ENCODE measurements at regions not wholly inside any gene's neighbourhood (a gene's known extent, or its start where the extent isn't known, plus 50 kb on each side); places are given as distances from the start of the nearest gene placed in this dataset.

DNA sequence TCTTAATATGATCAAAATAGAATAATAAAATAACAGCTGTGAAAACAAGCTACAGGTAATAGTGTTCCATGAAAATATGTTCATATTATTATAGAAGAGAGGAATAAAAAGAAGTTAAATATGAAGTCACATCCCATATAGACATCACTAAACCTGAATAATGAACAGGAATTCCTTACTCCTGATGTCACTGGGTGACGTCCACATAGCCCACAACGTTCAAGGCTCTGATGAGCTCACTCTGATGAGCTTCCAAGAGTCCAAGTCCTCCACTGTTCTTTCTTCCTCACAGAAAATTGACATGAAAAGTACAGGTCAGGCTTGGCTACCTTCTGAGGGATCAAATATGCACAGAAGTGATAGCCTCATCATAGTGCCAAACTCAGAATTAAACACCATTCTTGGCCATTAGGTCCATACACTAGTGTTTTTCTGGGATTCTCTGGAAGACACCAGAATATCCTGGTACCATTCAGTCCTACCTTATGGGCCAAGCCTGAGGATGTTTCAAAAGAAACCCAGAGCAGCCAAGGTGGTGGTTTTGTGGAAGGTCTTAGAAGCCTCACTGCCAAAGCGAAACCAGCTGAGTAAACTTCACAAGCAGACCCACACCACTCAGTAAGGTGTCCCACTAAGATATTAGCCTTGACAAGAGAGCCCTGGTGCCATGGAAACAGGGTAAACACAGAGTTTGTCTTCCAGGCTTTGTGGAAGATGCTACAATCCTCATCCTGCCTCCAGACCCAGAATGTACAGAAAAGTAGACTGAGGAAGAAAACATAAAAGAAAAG lies 138.4 kb upstream of the HHIP start (continued):
- TF ChIP-seq, protein P1, sequence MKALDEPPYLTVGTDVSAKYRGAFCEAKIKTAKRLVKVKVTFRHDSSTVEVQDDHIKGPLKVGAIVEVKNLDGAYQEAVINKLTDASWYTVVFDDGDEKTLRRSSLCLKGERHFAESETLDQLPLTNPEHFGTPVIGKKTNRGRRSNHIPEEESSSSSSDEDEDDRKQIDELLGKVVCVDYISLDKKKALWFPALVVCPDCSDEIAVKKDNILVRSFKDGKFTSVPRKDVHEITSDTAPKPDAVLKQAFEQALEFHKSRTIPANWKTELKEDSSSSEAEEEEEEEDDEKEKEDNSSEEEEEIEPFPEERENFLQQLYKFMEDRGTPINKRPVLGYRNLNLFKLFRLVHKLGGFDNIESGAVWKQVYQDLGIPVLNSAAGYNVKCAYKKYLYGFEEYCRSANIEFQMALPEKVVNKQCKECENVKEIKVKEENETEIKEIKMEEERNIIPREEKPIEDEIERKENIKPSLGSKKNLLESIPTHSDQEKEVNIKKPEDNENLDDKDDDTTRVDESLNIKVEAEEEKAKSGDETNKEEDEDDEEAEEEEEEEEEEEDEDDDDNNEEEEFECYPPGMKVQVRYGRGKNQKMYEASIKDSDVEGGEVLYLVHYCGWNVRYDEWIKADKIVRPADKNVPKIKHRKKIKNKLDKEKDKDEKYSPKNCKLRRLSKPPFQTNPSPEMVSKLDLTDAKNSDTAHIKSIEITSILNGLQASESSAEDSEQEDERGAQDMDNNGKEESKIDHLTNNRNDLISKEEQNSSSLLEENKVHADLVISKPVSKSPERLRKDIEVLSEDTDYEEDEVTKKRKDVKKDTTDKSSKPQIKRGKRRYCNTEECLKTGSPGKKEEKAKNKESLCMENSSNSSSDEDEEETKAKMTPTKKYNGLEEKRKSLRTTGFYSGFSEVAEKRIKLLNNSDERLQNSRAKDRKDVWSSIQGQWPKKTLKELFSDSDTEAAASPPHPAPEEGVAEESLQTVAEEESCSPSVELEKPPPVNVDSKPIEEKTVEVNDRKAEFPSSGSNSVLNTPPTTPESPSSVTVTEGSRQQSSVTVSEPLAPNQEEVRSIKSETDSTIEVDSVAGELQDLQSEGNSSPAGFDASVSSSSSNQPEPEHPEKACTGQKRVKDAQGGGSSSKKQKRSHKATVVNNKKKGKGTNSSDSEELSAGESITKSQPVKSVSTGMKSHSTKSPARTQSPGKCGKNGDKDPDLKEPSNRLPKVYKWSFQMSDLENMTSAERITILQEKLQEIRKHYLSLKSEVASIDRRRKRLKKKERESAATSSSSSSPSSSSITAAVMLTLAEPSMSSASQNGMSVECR (CRISPR knock-in tag; IDR thresholded peaks at IDR 0.05; ENCODE audit: borderline replicate concordance): no peak

DNA sequence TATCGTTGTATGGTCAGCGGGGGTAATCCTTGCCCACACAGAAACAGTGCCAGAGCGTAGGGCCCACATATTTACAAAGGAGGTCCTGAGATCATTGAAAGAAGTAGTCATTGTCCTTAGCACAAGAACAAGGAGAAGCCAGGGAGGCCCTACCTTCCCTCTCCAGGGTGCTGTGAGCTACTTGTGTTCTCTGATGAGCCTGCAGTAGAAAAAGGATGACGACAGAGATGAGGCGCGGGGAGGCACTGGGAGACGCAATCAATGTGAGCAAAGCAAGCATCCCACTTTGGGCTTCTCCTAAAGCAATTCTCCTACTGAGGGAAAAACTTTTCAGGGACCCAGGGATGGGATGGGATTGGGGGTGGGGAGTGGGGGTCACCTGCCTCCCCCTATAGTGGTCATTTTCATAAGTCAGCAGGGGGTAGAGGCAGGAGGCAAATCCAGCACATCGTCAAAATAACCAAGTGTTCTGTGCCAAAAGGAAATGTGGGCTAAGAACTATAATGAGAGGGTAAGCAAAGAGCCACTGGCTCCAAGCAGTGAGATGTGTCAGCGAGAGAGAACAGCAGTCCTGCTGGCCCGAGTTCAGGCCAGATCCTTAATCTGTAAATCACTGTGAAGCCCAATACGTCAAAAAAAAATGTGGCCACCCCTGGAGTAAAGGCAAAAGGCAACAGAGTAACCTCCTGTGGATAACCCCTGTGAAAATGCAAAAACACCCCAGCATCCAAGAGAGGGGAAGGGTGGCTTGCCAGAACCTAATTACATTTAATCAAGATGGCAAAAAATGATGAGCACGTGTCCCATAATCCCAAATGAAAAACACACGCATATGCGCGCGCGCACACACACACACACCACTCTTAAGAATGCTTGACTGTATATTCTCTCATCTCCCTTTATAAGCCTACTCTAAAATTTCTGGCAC lies 136.6 kb upstream of the HHIP start:
- ATAC-seq: peak; percentile 59
- no peak for DNase-seq (ENCODE audit: low spot score)
- Mint-ChIP-seq H3K27ac (no peak overlapping the region), H3K27me3 (ENCODE audit: low read depth) (no peaks in the 10 kb centered on the region), H3K4me1 (peaks cover 7% of the 10 kb centered on the region), H3K36me3 (no peaks in the 10 kb centered on the region), H3K9me3 (no peaks in the 10 kb centered on the region), H3K4me3 (no peak overlapping the region)
- TF ChIP-seq, protein P2, sequence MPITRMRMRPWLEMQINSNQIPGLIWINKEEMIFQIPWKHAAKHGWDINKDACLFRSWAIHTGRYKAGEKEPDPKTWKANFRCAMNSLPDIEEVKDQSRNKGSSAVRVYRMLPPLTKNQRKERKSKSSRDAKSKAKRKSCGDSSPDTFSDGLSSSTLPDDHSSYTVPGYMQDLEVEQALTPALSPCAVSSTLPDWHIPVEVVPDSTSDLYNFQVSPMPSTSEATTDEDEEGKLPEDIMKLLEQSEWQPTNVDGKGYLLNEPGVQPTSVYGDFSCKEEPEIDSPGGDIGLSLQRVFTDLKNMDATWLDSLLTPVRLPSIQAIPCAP (CRISPR knock-in tag; IDR thresholded peaks at IDR 0.05): no peak
- TF ChIP-seq ZBTB21 (CRISPR knock-in tag; IDR thresholded peaks at IDR 0.05; ENCODE audit: borderline replicate concordance): no peak
- TF ChIP-seq, protein P3, sequence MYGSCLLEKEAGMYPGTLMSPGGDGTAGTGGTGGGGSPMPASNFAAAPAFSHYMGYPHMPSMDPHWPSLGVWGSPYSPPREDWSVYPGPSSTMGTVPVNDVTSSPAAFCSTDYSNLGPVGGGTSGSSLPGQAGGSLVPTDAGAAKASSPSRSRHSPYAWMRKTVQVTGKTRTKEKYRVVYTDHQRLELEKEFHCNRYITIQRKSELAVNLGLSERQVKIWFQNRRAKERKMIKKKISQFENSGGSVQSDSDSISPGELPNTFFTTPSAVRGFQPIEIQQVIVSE (CRISPR knock-in tag; IDR thresholded peaks at IDR 0.05; ENCODE audit: borderline replicate concordance): no peak
- no peak for TF ChIP-seq CREB1 (CRISPR knock-in tag; IDR thresholded peaks at IDR 0.05)
- TF ChIP-seq ZNF219 (CRISPR knock-in tag; IDR thresholded peaks at IDR 0.05; ENCODE audit: borderline replicate concordance): no peak
- TF ChIP-seq ETV6 (CRISPR knock-in tag; IDR thresholded peaks at IDR 0.05): no peak
- TF ChIP-seq, protein P4, sequence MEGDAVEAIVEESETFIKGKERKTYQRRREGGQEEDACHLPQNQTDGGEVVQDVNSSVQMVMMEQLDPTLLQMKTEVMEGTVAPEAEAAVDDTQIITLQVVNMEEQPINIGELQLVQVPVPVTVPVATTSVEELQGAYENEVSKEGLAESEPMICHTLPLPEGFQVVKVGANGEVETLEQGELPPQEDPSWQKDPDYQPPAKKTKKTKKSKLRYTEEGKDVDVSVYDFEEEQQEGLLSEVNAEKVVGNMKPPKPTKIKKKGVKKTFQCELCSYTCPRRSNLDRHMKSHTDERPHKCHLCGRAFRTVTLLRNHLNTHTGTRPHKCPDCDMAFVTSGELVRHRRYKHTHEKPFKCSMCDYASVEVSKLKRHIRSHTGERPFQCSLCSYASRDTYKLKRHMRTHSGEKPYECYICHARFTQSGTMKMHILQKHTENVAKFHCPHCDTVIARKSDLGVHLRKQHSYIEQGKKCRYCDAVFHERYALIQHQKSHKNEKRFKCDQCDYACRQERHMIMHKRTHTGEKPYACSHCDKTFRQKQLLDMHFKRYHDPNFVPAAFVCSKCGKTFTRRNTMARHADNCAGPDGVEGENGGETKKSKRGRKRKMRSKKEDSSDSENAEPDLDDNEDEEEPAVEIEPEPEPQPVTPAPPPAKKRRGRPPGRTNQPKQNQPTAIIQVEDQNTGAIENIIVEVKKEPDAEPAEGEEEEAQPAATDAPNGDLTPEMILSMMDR (IDR thresholded peaks at IDR 0.05): no peak
- TF ChIP-seq ESRRA (CRISPR knock-in tag; IDR thresholded peaks at IDR 0.05; ENCODE audit: borderline replicate concordance): no peak
- no peak for TF ChIP-seq SP1 (CRISPR knock-in tag; conservative IDR thresholded peaks at IDR 0.05)
- TF ChIP-seq RELA (CRISPR knock-in tag; IDR thresholded peaks at IDR 0.05; ENCODE audit: borderline replicate concordance): no peak
- TF ChIP-seq, protein P5, sequence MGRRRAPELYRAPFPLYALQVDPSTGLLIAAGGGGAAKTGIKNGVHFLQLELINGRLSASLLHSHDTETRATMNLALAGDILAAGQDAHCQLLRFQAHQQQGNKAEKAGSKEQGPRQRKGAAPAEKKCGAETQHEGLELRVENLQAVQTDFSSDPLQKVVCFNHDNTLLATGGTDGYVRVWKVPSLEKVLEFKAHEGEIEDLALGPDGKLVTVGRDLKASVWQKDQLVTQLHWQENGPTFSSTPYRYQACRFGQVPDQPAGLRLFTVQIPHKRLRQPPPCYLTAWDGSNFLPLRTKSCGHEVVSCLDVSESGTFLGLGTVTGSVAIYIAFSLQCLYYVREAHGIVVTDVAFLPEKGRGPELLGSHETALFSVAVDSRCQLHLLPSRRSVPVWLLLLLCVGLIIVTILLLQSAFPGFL (CRISPR knock-in tag; IDR thresholded peaks at IDR 0.05; ENCODE audit: borderline replicate concordance): no peak
- TF ChIP-seq, protein P1 (CRISPR knock-in tag; IDR thresholded peaks at IDR 0.05; ENCODE audit: borderline replicate concordance): no peak
- TF ChIP-seq, protein P6, sequence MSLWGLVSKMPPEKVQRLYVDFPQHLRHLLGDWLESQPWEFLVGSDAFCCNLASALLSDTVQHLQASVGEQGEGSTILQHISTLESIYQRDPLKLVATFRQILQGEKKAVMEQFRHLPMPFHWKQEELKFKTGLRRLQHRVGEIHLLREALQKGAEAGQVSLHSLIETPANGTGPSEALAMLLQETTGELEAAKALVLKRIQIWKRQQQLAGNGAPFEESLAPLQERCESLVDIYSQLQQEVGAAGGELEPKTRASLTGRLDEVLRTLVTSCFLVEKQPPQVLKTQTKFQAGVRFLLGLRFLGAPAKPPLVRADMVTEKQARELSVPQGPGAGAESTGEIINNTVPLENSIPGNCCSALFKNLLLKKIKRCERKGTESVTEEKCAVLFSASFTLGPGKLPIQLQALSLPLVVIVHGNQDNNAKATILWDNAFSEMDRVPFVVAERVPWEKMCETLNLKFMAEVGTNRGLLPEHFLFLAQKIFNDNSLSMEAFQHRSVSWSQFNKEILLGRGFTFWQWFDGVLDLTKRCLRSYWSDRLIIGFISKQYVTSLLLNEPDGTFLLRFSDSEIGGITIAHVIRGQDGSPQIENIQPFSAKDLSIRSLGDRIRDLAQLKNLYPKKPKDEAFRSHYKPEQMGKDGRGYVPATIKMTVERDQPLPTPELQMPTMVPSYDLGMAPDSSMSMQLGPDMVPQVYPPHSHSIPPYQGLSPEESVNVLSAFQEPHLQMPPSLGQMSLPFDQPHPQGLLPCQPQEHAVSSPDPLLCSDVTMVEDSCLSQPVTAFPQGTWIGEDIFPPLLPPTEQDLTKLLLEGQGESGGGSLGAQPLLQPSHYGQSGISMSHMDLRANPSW (CRISPR knock-in tag; conservative IDR thresholded peaks at IDR 0.05; ENCODE audit: low read depth): no peak
- ChIA-PET POLR2A (interaction anchor here (0.7 kb wide), 1 partner anchor 55 kb away, joined by 3 read pairs; no protein-coding TSS in a partner anchor), CTCF (interaction anchor here (0.7 kb wide), 1 partner anchor 15 kb away, joined by 3 read pairs; no protein-coding TSS in a partner anchor)

Data from WTC11 (cell line).